NCI-H1436 (cell line): ENCODE measurements at regions not wholly inside any gene's neighbourhood (a gene's known extent, or its start where the extent isn't known, plus 50 kb on each side); places are given as distances from the start of the nearest gene placed in this dataset.
"Not testable (repeated sequence)": the region's sequence is repeated elsewhere in the genome, so short reads cannot be mapped to it uniquely, and the experiment has no call there.

Experiments used
- DNase-seq: peaks from one replicate; lab custom pipeline; 2025; lab: John Stamatoyannopoulos, UW

DNA sequence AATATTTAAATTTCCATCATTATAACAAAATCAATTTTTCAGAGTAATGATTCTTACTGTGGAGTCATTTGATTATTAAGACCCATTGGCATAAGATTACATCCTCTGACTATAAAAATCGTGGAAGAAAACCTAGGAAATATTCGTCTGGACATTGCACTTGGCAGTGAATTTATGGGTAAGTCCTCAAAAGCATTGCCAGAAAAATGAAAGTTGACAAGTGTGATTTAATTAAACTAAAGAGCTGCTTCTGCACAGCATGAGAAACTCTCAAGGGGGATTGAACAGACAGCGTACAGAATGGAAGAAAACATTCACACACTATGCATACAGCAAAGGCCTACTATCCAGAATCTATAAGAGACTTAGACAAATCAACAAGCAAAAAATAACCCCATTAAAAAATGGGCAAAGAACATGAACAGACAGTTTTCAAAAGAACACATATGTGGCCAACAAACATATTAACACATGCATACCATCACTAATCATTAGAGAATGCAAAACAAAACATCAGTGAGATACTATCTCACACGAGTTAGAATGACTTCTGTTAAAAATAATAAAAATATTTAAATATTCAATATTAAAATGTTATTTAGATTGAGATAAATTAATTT, 111.4 kb downstream of the CCDC74A start:
- DNase-seq = not testable (repeated sequence)

DNA sequence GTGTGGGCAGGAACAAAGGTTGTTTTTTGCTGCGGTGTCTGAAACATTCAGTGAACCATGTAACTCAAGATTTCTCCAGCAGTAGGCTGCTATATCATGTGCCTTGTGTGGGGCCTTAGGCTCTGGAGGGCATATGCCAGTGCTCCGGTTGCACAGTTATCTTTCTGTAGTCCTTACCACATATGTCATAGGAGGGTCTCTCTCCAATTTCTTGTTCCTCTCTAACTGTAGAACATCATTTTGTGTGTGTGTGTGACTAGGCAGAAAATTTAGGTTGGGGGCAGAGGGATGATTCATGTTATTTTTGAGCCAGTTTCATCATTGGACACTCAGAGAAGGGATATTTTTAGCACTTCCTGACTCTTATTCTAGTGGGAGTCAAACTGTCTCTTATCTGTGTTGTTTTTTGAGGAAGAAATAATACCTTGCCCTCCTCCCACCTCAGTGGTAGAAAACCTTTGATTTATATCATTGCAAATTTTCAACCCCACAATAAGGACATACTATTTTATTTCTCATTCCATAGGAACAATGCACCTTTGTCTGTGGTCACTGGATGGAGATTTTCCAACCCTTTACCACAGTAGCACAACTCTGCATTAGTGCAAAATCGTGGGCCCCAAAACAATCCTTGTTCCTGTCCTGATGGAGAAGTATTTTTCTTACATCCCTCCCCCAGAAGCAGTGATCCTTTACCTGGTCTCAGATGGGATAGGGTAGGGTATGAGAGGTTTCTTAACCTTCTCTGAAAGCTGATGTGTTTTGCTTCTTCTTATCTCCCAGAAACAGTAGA, 113.9 kb downstream of the CCDC74A start:
- DNase-seq = no peak

DNA sequence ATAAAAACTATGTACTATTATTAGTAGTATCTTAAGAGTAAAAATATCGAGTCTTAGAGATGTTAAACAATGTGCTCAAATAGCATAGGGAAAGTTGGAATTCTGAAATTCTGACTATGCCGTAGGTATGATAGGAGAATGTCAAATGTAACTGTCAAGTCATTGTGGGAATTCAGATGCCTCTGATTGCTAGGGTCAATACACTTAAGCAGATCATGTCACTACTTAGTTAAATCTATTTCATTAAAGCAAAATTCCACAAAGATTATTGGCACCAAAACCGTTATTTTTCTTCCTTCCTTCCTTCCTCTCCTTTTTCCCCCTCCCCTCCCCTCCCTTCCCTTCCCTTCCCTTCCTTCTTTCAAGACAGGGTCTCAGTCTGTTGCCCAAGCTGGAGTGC, 115.5 kb downstream of the CCDC74A start:
- DNase-seq = not testable (repeated sequence)

DNA sequence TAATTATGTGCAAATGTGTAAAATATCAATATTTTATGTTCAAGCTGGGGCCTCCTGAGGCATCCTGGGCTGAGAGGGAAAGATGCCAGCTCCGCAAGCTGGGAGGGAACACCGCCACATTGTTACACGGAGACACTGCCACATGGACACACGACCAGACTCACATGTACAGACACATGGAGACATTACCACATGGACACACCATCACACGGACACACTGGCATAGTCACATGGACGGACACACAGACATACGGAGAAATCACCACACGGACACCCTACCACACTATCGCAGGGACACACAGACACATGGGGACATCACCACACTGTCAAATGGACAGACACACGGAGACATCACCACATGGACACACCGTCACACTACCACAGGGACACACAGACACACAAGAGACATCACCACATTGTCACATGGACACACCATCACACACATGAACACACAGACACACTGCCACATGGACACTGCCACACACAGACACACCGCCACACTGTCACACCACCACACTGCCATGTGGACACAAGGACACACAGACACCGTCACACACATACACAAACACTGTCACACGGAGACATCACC, 117.6 kb downstream of the CCDC74A start:
- no peak for DNase-seq

DNA sequence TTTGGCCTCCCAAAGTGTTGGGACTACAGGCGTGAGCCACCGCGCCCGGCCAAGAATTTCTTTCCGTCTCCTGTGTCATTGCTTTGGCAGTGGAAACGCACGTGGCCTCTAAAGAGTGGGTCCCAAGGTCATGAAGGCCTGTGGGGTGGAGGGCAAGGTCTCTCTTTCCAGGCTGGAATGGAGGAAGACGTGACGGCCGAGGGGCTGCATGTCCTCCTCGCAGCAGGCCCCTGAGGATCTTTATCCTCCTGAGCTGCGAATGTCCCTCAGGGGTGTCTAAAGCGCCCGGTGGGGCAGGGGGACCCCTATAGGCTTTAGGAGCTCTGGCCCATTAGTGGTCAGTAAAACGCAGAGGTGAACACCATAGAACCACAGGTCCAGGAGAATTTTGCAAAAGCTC, 118.5 kb downstream of the CCDC74A start:
- not testable (repeated sequence) for DNase-seq

DNA sequence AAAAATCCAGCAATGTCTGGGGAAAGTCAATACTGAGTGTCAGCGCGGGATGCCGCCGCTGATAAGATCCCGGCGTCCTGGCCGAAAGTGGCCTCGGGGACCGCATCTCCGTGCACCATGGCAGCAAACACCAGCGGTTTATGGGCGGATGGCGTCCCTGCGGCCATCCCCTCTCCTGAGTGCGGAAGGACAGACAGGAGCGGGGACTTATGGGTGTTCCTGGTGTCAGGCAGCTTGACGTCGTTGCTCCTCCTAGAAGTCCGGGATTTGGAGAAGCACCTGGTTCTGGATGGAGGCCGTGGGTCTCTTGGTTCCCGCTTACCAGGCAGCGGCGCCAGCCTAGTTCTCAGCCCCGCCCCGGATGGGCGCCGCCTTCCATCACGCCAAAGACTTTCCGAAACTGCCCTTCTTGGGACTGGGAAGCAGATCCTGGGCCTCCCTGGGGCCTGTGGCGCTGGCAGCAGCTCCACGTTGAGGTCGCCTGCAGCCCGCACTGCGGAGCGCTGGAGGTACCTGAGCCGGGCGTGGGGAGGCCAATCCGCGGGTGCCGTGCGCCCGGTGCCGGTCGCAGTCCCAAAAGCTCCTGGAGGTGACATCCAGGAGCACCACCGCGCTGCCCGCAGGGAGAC, 119.1 kb downstream of the CCDC74A start:
- no peak for DNase-seq

DNA sequence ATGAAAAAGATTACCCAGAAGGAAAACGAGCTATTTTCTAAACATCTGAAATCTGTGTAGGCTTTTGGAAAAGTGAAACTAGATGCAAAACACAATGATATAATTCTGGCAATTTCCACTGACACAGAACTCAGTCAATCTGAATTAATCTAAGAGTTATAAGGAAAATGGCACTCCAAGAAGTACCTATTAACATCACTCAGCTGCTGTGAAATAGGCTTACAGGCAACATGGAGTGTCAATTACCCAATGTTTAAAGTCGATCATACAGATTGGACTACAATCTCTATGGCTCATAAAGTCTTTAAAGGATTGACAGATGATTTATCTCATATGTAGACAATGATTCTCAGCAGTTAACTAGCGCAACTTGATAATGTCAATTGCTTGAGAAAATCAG, 120.9 kb downstream of the CCDC74A start:
- DNase-seq = not testable (repeated sequence)

DNA sequence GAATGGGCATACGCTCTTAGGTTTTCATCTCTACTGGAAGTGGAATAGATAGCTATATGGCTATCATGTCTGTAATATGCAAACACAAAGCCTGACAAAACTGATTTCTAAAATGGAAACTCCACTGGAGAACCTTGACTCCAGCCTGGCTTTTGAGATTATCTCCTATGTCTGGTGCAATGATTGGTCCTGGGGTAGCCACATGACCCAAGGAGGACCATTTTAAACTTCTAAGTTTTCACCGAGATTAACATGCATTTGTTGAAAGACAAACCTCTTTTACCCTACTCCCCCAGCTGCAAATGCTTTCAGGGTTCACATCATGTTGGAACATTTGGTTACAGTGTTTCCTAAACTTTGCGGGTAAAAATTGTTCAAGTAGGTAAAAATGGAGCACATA, 124.6 kb downstream of the CCDC74A start:
- not testable (repeated sequence) for DNase-seq

DNA sequence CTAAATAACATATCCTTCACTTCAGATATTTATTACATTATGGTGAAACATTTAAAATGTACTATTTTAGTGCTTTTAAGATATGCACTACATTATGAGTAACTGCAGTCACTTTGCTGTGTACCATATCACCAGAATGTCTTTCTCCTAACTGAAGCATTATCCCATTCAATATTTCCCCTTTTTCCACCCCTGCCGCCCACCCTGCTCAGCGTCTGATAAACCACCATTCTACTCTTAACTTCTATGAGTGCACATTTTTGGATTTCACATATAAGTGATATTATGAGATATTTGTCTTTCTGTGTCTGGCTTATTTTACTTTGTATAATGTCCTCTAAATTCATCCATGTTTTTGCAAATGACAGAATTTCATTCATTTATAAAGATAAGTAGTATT, 126.4 kb downstream of the CCDC74A start:
- DNase-seq = not testable (repeated sequence)

DNA sequence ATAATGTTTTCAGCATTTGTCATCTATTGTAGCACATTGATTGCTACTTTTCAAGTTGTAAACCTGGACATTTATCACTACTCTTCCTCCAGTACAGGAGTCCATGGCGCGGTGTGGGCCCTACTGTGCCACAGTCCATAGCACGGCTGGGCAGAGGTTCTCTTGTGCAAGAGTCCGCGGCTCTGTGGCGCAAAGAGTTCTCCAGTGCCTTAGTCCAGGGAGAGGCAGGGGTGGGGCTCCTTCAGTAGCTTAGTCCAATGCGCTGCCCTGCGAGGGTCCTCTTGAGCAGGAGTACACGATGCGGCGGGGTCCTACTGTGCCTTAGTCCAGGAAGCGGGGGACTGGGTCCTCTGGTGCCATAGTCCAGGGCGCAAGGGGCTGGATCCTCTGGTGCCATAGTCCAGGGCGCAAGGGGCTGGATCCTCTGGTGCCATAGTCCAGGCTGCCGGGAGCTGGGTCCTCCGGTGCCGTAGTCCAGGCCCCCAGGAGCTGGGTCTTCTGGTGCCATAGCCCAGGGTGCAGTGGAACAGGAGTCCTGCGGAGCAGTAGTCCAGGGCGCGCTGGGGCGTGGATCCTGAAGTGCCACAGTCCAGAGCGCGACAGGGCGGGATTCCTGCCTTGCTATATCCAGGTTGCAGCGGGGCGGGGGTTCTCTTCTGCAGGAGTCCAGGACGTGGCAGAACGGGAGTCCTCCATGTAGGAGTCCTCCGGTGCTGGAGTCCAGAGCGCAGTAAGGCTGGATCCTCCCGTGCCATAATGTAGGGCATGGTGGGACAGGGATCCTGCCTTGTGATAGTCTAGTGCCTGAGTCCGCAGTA, 129.3 kb downstream of the CCDC74A start:
- no peak for DNase-seq

DNA sequence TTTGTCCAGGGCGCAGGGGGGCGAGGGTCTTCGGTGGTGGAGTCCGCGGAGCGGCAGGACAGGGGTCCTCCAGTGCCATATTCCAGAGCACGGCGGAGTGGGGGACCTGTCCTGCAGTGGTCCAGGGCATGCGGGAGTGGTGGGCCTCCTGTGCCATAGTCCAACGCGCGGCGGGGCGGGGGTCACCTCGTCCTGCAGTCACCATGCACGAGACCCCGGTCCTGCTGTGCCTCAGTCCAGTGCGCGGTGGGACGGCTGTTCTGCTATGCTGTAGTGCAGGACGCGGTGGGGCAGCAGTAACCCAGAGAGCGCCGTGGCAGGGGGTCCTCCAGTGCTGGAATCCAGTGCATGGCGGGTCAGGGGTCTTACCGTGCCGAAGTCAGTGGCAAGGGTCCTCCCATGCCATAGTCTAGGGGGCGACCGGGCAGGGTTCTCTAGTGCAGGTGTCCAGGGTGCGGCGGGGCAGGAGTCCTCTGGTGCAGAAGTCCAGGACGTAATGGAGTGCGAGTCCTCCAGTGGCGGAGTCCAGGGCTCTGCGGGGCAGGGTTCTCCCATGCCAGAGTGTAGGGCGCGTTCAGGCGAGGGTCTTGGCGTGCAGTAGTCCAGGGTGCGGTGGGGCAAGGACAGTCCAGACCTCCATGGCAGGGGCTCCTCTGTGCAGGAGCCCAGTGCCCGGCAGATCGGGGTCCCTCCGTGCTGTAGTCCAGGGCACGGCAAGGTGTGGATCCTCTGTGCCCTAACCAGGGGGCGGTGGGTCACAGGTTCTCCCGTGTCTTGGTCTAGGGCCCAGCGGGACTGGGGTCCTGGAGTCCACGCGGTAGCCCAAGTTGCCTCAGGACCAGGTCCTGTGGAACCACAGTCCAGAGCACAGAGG, 130.4 kb downstream of the CCDC74A start:
- DNase-seq = no peak

DNA sequence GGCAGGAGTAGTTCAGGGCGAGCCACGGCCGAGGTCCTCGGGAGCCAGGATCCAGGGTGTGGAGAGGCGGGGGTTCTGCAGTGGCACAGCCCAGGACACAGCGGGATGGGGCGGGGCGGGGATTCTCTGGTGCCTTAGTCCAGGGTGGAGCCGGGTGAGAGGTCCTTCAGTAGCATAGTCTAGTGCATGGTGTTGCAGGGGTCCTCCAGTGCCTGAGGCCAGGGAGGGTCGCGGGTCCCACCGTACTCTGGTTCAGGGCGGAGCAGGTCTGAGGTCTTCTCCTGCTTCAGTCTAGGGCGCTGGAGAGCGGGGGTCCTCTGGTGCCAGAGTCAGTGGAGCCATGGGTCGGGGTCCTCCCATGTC, 131.1 kb downstream of the CCDC74A start:
- no peak for DNase-seq

DNA sequence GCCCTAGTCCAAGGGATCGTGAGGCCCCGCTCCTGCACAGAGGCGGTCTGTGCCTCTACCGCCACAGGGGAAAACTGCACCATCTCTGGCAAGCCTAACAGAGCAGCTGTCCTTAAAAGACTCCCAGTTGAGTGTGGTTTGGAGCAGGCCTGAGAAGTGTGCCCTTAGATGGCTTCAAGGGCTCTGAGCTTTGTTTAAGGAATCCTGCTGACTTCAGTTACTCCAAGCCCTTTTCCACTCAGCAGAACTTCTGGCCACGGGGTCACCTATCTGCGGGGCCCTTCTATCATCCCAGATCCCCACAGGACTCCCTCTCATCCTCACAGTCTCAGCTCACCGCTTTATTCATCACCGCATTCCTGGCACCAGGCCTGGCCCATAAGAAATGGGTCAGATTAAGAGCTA, 131.5 kb downstream of the CCDC74A start:
- no peak for DNase-seq

DNA sequence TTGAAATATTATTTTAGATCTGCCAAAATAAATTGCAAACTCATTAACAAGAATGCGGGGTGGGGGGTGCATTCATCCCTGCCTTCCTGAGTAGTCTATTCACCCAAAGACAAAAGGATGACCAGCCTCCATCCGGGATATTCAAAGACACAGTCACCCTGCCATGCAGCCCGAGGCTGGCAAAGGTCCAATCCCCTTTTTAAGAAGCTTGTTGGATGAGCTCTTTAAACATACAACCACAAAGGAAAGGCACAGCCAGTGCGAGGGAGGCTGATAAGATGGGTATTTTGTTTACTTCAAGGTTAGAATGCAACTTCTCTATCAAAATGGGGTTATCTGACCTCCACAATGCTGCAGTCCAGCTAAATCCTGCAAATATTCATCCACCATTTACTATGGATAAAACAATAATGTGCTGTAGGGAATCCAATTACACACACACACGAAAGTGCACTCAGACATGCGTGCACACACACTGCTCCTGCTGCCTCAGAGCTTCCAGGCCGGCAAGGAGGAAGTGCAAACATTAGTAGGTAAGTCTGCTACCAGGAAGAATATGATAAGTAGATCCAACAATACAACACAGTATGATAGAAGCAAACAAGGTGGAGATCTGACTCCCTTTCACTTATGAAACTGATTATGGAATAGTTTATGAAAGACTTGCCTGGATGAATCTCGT, 133.6 kb downstream of the CCDC74A start:
- DNase-seq = not testable (repeated sequence)

DNA sequence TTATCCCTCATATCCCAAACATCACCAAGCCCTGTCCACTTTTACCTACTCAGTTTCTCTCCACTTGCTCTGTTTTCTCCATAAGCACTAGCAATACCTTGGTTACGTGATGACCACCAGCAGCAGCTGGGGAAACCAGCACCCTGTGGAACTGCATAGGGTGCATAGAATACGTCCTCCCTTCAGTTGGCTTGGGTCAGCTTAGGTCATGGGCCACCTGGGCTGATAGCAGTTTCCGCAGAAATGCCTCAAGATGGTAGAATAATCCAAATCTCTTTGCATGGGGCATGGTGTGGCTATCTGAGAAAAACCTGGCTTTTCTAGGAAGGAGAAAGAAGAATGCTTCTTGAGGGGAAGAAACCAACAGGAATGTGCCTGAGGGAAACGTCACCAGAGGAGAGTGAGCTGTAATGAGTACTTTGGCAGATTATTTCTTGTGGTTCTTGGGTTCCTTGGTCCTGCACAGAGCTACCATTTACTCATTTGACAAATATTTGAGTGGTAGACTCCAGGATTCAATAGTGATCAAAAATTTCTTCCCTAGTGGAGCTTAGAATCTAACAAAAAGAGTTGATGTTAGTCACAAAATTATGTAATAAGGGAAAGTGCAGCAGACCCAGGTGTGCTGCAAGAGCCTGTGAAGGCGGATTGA, 134.3 kb downstream of the CCDC74A start:
- not testable (repeated sequence) for DNase-seq

DNA sequence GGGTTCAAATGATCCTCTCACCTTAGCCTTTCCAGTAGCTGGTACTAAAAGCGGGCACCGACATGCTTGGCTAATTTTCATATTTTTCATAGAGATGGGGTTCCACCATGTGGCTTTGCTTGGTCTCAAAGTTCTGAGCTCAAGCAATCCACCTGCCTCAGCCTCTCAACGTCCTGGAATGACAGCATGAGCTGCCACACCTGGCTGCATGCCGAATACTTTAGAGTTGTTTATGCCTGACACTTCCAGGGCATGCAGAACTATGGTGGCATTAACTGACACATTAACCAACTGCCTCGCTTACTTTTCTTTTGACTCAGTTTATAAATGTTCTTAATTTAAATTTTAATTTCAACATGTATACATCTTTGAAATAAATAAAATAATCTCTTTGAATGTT, 135.8 kb downstream of the CCDC74A start:
- DNase-seq = not testable (repeated sequence)

DNA sequence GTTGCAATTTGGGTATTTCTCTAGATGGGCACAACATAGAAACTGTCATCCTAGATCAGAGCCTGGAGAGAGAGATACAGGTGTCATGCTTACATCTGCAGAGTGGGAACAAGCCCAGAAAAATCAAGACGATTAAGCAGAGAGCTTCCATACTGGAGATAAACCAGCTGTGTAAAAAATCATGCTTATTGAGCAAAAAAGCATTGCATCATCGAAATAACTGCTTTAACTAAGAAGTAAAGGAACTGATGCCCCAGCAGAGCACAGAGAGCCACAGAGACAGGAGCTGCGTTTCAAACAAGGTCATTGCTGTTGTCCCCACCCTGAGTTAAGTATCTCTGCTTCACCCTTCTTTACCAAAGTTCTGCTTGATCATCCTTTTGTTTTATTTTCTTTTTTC, 138.0 kb downstream of the CCDC74A start:
- not testable (repeated sequence) for DNase-seq

DNA sequence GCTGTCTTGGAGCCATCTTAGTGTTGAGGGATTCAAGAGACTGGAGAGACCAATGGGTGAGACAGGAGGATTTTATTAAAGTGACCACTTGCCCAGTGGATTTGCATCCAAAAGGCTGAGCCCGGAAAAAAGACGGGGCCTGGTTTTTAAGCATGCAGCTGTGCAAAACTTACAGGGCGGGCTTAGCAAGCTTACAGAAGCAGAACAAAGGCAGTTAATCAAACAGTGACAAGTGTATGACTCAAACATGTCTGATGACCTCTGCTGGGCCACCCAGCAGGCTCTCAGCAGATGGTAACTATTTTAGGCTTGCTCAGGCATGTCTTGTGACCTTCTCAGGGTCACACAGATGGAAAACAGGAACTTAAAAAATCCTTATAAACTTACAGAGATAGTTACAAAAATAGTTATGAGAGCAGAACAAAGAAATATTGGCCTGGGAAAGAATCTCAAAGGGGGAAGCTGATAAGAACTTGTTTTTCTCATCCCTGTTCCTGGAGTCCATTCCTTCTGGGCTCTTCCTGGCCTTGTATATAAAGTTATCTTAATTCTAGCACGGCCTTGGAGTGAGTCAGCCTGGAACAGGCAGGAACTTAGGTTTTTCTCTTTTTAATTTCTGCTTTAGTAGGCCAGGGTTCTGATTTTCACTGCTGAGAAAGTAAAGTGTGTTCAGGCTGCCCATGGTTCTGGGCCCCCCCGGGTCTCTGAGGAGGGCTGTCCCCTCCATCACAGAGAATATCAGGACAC, 141.3 kb downstream of the CCDC74A start:
- DNase-seq = not testable (repeated sequence)

DNA sequence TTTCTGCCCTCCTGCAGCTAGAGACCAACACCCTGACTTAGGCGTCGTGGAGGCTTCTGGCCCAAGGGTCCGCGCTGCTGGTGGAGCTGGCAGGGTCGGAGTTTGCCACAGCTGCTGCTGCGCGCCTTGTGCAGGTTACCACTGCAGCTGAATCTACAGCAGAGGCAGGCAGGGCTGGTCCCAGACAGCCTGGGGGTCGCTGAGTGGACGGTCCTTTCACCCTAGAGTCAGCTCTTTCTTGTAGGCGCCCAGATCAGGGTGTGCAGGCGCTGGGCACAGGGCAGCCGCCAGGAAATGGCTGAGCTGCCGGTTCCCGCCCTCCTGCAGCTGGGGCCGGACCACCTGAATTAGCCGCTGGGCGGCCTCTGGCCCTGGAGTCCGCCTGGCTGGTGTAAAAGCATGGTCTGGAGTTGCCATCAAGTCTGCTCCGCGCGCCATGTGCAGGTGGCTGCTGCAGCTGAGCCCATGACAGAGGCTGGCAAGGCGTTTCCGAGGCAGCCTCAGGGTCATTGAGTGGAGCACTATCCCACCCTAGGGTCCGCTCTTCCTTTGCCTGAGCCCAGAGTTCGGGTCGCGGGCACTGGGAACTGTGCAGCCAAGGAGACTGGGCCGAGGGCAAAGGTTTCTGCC, 144.3 kb downstream of the CCDC74A start:
- DNase-seq = not testable (repeated sequence)
